Caco-2 (cell line): ENCODE measurements at regions not wholly inside any gene's neighbourhood (a gene's known extent, or its start where the extent isn't known, plus 50 kb on each side); places are given as distances from the start of the nearest gene placed in this dataset.

Experiments used
- BruUV-seq: library from RNA; stranded (reverse); fragments of 400-500 nt; replicated peaks from 2 replicates; lab custom pipeline; 2021; lab: Mats Ljungman, UMichigan
- CTCF ChIA-PET: fragments of 300-600 bp; sonication (Branson Sonifier 250); formaldehyde crosslinking; loops from one replicate; lab custom pipeline; 2022; ENCODE audit warnings: antibody characterized with exemption; lab: Charles Lee
- POLR2A ChIA-PET: fragments of 300-600 bp; sonication (Branson Sonifier 250); formaldehyde crosslinking; loops from one replicate; lab custom pipeline; 2022; ENCODE audit warnings: antibody characterized with exemption; lab: Charles Lee
- DNase-seq, 2 experiments: peaks; one replicate each; pipeline versions ENCODE4 v3.0.0 to v3.0.0-alpha.2; 2020 to 2022
- H3K27me3 ChIP-seq: replicated peaks from 2 replicates; pipeline ENCODE4 v1.6.0; 2011; ENCODE audit warnings: low read length; ENCODE audit not compliant: control insufficient read depth, insufficient read depth
- H3K36me3 ChIP-seq: 2 replicates; pipeline ENCODE4 v1.5.1; 2011; ENCODE audit warnings: low read length; ENCODE audit not compliant: control insufficient read depth, insufficient read depth
- H3K4me1 ChIP-seq: fragments of 250-450 bp; sonication (Bioruptor Pico); 2 replicates; pipeline ENCODE4 v1.5.1; 2020; ENCODE audit warnings: mild to moderate bottlenecking
- H3K4me3 ChIP-seq: 2 replicates; pipeline ENCODE4 v1.5.1; 2011; ENCODE audit warnings: low read depth, mild to moderate bottlenecking, control low read depth, low read length
- H3K9me3 ChIP-seq: fragments of 250-450 bp; sonication (Bioruptor Pico); 2 replicates; pipeline ENCODE4 v1.5.1; 2020; ENCODE audit warnings: mild to moderate bottlenecking, moderate library complexity
- H3K27ac Mint-ChIP-seq: one replicate; pipeline ENCODE4 v1.8.0; 2022; ENCODE audit warnings: mixed read lengths; ENCODE audit not compliant: unreplicated experiment
- H3K27me3 Mint-ChIP-seq: one replicate; pipeline ENCODE4 v1.8.0; 2022; ENCODE audit warnings: mixed read lengths; ENCODE audit not compliant: insufficient read depth, unreplicated experiment
- H3K36me3 Mint-ChIP-seq: one replicate; pipeline ENCODE4 v1.8.0; 2022; ENCODE audit warnings: mild to moderate bottlenecking, mixed read lengths; ENCODE audit not compliant: insufficient read depth, unreplicated experiment
- H3K4me1 Mint-ChIP-seq: one replicate; pipeline ENCODE4 v1.8.0; 2022; ENCODE audit warnings: low read depth, mixed read lengths; ENCODE audit not compliant: unreplicated experiment
- H3K4me3 Mint-ChIP-seq: one replicate; pipeline ENCODE4 v1.8.0; 2022; ENCODE audit warnings: mild to moderate bottlenecking, moderate library complexity, mixed read lengths; ENCODE audit not compliant: unreplicated experiment
- H3K9me3 Mint-ChIP-seq: one replicate; pipeline ENCODE4 v1.8.0; 2022; ENCODE audit warnings: mixed read lengths; ENCODE audit not compliant: unreplicated experiment
- intact Hi-C: fragments of 100-400 bp; cut with micrococcal nuclease; formaldehyde crosslinking; loops from one replicate; pipeline ENCODE4 v1.10.0; 2022; ENCODE audit not compliant: unreplicated experiment
- TF ChIP-seq, protein P1 (sequence below), 2 experiments: fragments of 200-600 bp in 1 of 2; IDR thresholded peaks; 1 replicate in 1 of 2; 2 replicates in 1 of 2; pipeline versions ENCODE4 v1.5.1 to v1.8.0; 2011 to 2022; ENCODE audit warnings: antibody characterized with exemption in 1 of 2, control low read depth in 1 of 2, inconsistent platforms in 1 of 2, low read depth in 1 of 2, low read length in 1 of 2, mild to moderate bottlenecking in 1 of 2, moderate library complexity in 1 of 2; ENCODE audit not compliant: insufficient read depth in 1 of 2, severe bottlenecking in 1 of 2, unreplicated experiment in 1 of 2

DNA sequence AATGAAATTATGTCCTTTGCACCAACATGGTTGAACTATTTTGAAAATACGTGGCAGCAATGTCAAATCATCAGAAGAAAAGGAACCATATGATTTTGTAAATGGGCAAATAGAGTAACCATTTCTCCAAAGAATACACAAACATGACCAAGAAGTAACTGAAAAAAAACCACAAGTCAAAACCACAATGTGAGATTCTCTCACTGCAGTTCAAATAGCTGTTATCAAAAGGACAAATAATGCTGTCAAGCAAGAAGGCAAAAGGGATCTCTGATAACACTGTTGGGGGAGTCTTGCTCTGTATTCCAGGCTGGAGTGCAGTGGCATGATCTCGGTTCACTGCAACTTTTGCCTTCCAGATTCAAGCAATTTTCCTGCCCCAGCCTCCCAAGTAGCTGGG is 170.7 kb upstream of the XIST start:
- Histone ChIP-seq H3K4me1 (no peaks in the 10 kb centered on the region), H3K27me3 (no peaks in the 10 kb centered on the region), H3K36me3 (no peaks in the 10 kb centered on the region), H3K9me3 (no peaks in the 10 kb centered on the region), H3K4me3 (no peak overlapping the region)
- intact Hi-C loops = no loop called here
- no peaks in the 10 kb centered on the region for H3K27me3 Mint-ChIP-seq
- no peak overlapping the region for H3K27ac Mint-ChIP-seq
- DNase-seq = no peak
- POLR2A ChIA-PET = interaction anchor here (0.6 kb wide), 1 partner anchor 32 kb away, joined by 4 read pairs; no protein-coding TSS in a partner anchor
- no peaks in the 10 kb centered on the region for H3K9me3 Mint-ChIP-seq
- no peak overlapping the region for H3K4me3 Mint-ChIP-seq
- BruUV-seq = no TSS peak
- no peaks in the 10 kb centered on the region for H3K4me1 Mint-ChIP-seq
- CTCF ChIA-PET = no interaction called here
- TF ChIP-seq, protein P1, sequence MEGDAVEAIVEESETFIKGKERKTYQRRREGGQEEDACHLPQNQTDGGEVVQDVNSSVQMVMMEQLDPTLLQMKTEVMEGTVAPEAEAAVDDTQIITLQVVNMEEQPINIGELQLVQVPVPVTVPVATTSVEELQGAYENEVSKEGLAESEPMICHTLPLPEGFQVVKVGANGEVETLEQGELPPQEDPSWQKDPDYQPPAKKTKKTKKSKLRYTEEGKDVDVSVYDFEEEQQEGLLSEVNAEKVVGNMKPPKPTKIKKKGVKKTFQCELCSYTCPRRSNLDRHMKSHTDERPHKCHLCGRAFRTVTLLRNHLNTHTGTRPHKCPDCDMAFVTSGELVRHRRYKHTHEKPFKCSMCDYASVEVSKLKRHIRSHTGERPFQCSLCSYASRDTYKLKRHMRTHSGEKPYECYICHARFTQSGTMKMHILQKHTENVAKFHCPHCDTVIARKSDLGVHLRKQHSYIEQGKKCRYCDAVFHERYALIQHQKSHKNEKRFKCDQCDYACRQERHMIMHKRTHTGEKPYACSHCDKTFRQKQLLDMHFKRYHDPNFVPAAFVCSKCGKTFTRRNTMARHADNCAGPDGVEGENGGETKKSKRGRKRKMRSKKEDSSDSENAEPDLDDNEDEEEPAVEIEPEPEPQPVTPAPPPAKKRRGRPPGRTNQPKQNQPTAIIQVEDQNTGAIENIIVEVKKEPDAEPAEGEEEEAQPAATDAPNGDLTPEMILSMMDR (IDR thresholded peaks at IDR 0.05; ENCODE audit: insufficient read depth in 1 of 2, low read depth in 1 of 2, low read length in 1 of 2, severe bottlenecking in 1 of 2, unreplicated experiment in 1 of 2) = no peak
- peaks cover 4% of the 10 kb centered on the region for H3K36me3 Mint-ChIP-seq

DNA sequence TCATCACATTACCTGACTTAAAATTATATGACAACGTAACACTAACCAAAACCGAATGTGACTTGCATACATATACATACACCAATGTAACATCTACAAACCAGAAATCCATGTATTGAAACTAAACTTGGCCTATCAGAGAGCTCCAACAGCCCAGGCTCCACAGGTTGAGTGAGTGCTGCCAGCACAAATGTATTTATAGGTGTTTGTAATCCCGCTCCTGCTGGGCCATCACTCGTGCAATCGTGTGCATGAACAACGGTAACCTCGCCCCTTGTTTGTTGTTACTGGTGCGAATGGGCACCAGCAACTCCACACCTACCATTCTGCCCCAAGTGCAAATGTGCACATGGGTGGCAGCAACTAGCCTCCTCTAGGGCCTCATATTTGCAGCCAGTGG is 165.7 kb upstream of the XIST start:
- intact Hi-C loops = no loop called here
- TF ChIP-seq, protein P1 (IDR thresholded peaks at IDR 0.05; ENCODE audit: insufficient read depth in 1 of 2, low read depth in 1 of 2, low read length in 1 of 2, severe bottlenecking in 1 of 2, unreplicated experiment in 1 of 2) = no peak
- Mint-ChIP-seq H3K9me3 (no peaks in the 10 kb centered on the region), H3K4me3 (no peak overlapping the region), H3K27ac (no peak overlapping the region), H3K36me3 (no peaks in the 10 kb centered on the region), H3K27me3 (no peaks in the 10 kb centered on the region), H3K4me1 (peaks cover 4% of the 10 kb centered on the region)
- DNase-seq = no peak
- ChIA-PET POLR2A (no interaction called here), CTCF (no interaction called here)
- H3K9me3 ChIP-seq = no peaks in the 10 kb centered on the region
- no peaks in the 10 kb centered on the region for H3K27me3 ChIP-seq
- H3K4me3 ChIP-seq = no peak overlapping the region
- H3K4me1 ChIP-seq = no peaks in the 10 kb centered on the region
- BruUV-seq = no TSS peak
- no peaks in the 10 kb centered on the region for H3K36me3 ChIP-seq

DNA sequence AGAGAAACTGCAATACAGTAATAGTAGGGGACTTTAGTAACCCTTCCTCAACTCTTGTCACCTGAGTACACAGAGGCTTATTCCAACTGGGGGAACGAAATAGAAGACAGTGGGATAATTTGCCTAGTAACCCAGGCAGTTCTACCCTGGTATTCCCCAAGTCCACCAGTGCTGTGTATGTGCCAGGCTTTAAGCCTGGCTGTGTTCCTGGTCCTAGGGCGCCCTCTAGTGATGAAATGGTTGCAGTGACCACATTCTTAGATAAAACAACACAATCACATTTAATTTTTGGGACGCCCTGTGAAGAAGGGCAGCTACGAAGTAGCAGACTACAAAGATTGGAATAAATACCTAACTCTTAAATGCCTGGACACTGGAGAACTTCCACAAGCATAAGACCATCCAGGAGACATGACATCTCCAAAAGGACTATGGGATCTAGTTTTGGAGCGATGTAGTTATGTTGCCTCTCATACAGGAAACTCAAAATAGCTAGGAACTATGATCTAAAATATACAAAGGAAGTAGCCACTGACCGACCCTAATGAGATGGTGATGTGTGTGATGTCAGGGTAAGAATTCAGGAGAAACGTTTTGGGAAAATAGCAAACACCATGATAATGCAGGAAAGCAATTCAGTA is 163.0 kb upstream of the XIST start:
- H3K4me3 Mint-ChIP-seq = no peak overlapping the region
- no TSS peak for BruUV-seq
- no peak overlapping the region for H3K4me3 ChIP-seq
- H3K9me3 Mint-ChIP-seq = no peaks in the 10 kb centered on the region
- H3K27me3 ChIP-seq = no peaks in the 10 kb centered on the region
- TF ChIP-seq, protein P1 (IDR thresholded peaks at IDR 0.05; ENCODE audit: insufficient read depth in 1 of 2, low read depth in 1 of 2, low read length in 1 of 2, severe bottlenecking in 1 of 2, unreplicated experiment in 1 of 2) = peak; percentile 65 to 68
- H3K4me1 Mint-ChIP-seq = peaks cover 4% of the 10 kb centered on the region
- DNase-seq = peak; percentile 48 to 52
- ChIA-PET POLR2A (no interaction called here), CTCF (interaction anchor here (1.7 kb wide), 1 partner anchor 160 kb away, joined by 6 read pairs; no protein-coding TSS in a partner anchor)
- no peaks in the 10 kb centered on the region for H3K4me1 ChIP-seq
- no peaks in the 10 kb centered on the region for H3K36me3 Mint-ChIP-seq
- no peak overlapping the region for H3K27ac Mint-ChIP-seq
- no peaks in the 10 kb centered on the region for H3K27me3 Mint-ChIP-seq
- no peaks in the 10 kb centered on the region for H3K9me3 ChIP-seq
- intact Hi-C loops = loop anchor here (1.0 kb wide), 3 partner anchors 118 to 329 kb away; no protein-coding TSS in a partner anchor
- no peaks in the 10 kb centered on the region for H3K36me3 ChIP-seq
